Trophoblast cell (in vitro differentiated cells and primary cell): ENCODE measurements at regions not wholly inside any gene's neighbourhood (a gene's known extent, or its start where the extent isn't known, plus 50 kb on each side); places are given as distances from the start of the nearest gene placed in this dataset.

Experiments
- DNase-seq, 2 donors: peaks; one replicate each; pipeline ENCODE4 v3.0.0-alpha.2; 2016
- H2AFZ ChIP-seq: 2 replicates; pipeline ENCODE4 v1.6.1; 2013; ENCODE audit warnings: low read length, moderate library complexity, mild to moderate bottlenecking; ENCODE audit not compliant: insufficient read depth, poor library complexity
- H2AK5ac ChIP-seq: 2 replicates; pipeline ENCODE4 v1.6.1; 2013; ENCODE audit warnings: mild to moderate bottlenecking, low read length
- H2BK120ac ChIP-seq: 2 replicates; pipeline ENCODE4 v1.6.1; 2013; ENCODE audit warnings: low read length, mild to moderate bottlenecking, moderate library complexity; ENCODE audit not compliant: insufficient read depth, poor library complexity
- H2BK12ac ChIP-seq: 2 replicates; pipeline ENCODE4 v1.6.1; 2013; ENCODE audit warnings: mild to moderate bottlenecking, low read length, moderate library complexity
- H2BK5ac ChIP-seq: 2 replicates; pipeline ENCODE4 v1.6.1; 2013; ENCODE audit warnings: low read length, low read depth, moderate library complexity, mild to moderate bottlenecking; ENCODE audit not compliant: poor library complexity
- H3K14ac ChIP-seq: 2 replicates; pipeline ENCODE4 v1.6.1; 2013; ENCODE audit warnings: mild to moderate bottlenecking, low read length
- H3K18ac ChIP-seq: 2 replicates; pipeline ENCODE4 v1.6.1; 2013; ENCODE audit warnings: mild to moderate bottlenecking, low read length
- H3K23ac ChIP-seq: 2 replicates; pipeline ENCODE4 v1.6.1; 2013; ENCODE audit warnings: low read length
- H3K27ac ChIP-seq: 2 replicates; pipeline ENCODE4 v1.5.1; 2013; ENCODE audit warnings: low read depth, mild to moderate bottlenecking, inconsistent platforms, low read length, moderate library complexity
- H3K27me3 ChIP-seq: 2 replicates; pipeline ENCODE4 v1.6.1; 2013; ENCODE audit warnings: inconsistent platforms, mild to moderate bottlenecking, low read length, moderate library complexity; ENCODE audit not compliant: insufficient read depth
- H3K36me3 ChIP-seq, 2 experiments: 1 replicate in 1 of 2; 2 replicates in 1 of 2; pipeline ENCODE4 v1.6.1; 2013; ENCODE audit warnings: low read length in 2 of 2, mild to moderate bottlenecking in 2 of 2, moderate library complexity in 1 of 2; ENCODE audit not compliant: insufficient read depth in 2 of 2, control insufficient read depth in 1 of 2
- H3K4ac ChIP-seq: 2 replicates; pipeline ENCODE4 v1.6.1; 2013; ENCODE audit warnings: low read depth, mild to moderate bottlenecking, low read length, moderate library complexity
- H3K4me1 ChIP-seq, 2 experiments: 1 replicate in 1 of 2; 2 replicates in 1 of 2; pipeline ENCODE4 v1.6.1; 2013; ENCODE audit warnings: low read length in 2 of 2, mild to moderate bottlenecking in 2 of 2, moderate library complexity in 1 of 2; ENCODE audit not compliant: insufficient read depth in 2 of 2, control insufficient read depth in 1 of 2
- H3K4me2 ChIP-seq: 2 replicates; pipeline ENCODE4 v1.6.1; 2013; ENCODE audit warnings: inconsistent platforms, mild to moderate bottlenecking, low read length, moderate library complexity
- H3K4me3 ChIP-seq: 2 replicates; pipeline ENCODE4 v1.5.1; 2013; ENCODE audit warnings: mild to moderate bottlenecking, low read depth, low read length, inconsistent platforms
- H3K79me1 ChIP-seq: one replicate; pipeline ENCODE4 v1.6.1; 2013; ENCODE audit warnings: low read length
- H3K79me2 ChIP-seq: 2 replicates; pipeline ENCODE4 v1.6.1; 2013; ENCODE audit warnings: low read length, mild to moderate bottlenecking; ENCODE audit not compliant: control insufficient read depth, insufficient read depth, poor library complexity
- H3K9ac ChIP-seq: 2 replicates; pipeline ENCODE4 v1.6.1; 2013; ENCODE audit warnings: mild to moderate bottlenecking, low read length
- H3K9me3 ChIP-seq: 2 replicates; pipeline ENCODE4 v1.6.1; 2013; ENCODE audit warnings: low read depth, mild to moderate bottlenecking, control low read depth, inconsistent platforms, low read length; ENCODE audit not compliant: insufficient read depth
- H4K12ac ChIP-seq: 2 replicates; pipeline ENCODE4 v1.6.1; 2013; ENCODE audit warnings: low read depth, mild to moderate bottlenecking, low read length, moderate library complexity
- H4K8ac ChIP-seq: 2 replicates; pipeline ENCODE4 v1.6.1; 2013; ENCODE audit warnings: low read depth, mild to moderate bottlenecking, low read length, moderate library complexity
- H4K91ac ChIP-seq: one replicate; pipeline ENCODE4 v1.6.1; 2013; ENCODE audit warnings: low read depth, mild to moderate bottlenecking, low read length, moderate library complexity
- WGBS: extraction: QIAGEN DNeasy Blood & Tissue Kit; methylation state at CpG from one replicate; pipeline ENCODE4 v1.1.7; 2013; ENCODE audit warnings: missing lambda C conversion rate; ENCODE audit not compliant: insufficient read length, insufficient coverage; ENCODE audit errors: extremely low coverage; 5-methylcytosine and 5-hydroxymethylcytosine counted together

- H3K79me1 ChIP-seq = no peaks in the 10 kb centered on the region
- no peak overlapping the region for H4K8ac ChIP-seq
- H3K9ac ChIP-seq = no peak overlapping the region
- no peak overlapping the region for H4K91ac ChIP-seq
- H3K4me1 ChIP-seq = no peaks in the 10 kb centered on the region
- no peaks in the 10 kb centered on the region for H3K79me2 ChIP-seq
- no peaks in the 10 kb centered on the region for H3K27me3 ChIP-seq
- no peak overlapping the region for H3K27ac ChIP-seq
- H3K36me3 ChIP-seq = no peaks in the 10 kb centered on the region
- no peak overlapping the region for H3K4me3 ChIP-seq
- no peak overlapping the region for H2AFZ ChIP-seq
- H2BK12ac ChIP-seq = no peak overlapping the region
- no peak overlapping the region for H3K18ac ChIP-seq
- WGBS = no CpG with 5 or more reads among the region's 5 CpGs
- H3K23ac ChIP-seq = no peak overlapping the region
- H3K4ac ChIP-seq = no peak overlapping the region
- no peak overlapping the region for H2BK120ac ChIP-seq
- no peak overlapping the region for H4K12ac ChIP-seq
- H2BK5ac ChIP-seq = no peak overlapping the region
- no peak overlapping the region for H3K4me2 ChIP-seq
- no peak overlapping the region for H3K14ac ChIP-seq
- no peaks in the 10 kb centered on the region for H3K9me3 ChIP-seq
- H2AK5ac ChIP-seq = no peak overlapping the region
- no peak for DNase-seq
Measured at GRCh38 chr18:69267895-69268294, 132.8 kb upstream of the DOK6 start.

GRCh38 chr18:69282371-69282770, 118.3 kb upstream of the DOK6 start:
- no peak overlapping the region for H3K4me3 ChIP-seq
- no peak overlapping the region for H2BK12ac ChIP-seq
- no peak overlapping the region for H4K8ac ChIP-seq
- DNase-seq = no peak
- H3K23ac ChIP-seq = no peak overlapping the region
- no peaks in the 10 kb centered on the region for H3K9me3 ChIP-seq
- H3K36me3 ChIP-seq = no peaks in the 10 kb centered on the region
- H2AFZ ChIP-seq = no peak overlapping the region
- no peak overlapping the region for H3K4ac ChIP-seq
- H2BK5ac ChIP-seq = no peak overlapping the region
- H3K79me1 ChIP-seq = no peaks in the 10 kb centered on the region
- no peak overlapping the region for H3K9ac ChIP-seq
- no peak overlapping the region for H3K4me2 ChIP-seq
- no CpG with 5 or more reads among the region's 3 CpGs for WGBS
- H3K27ac ChIP-seq = no peak overlapping the region
- no peak overlapping the region for H4K12ac ChIP-seq
- no peaks in the 10 kb centered on the region for H3K79me2 ChIP-seq
- no peak overlapping the region for H2AK5ac ChIP-seq
- no peaks in the 10 kb centered on the region for H3K4me1 ChIP-seq
- H3K27me3 ChIP-seq = no peaks in the 10 kb centered on the region
- no peak overlapping the region for H4K91ac ChIP-seq
- H3K14ac ChIP-seq = no peak overlapping the region
- no peak overlapping the region for H2BK120ac ChIP-seq
- no peak overlapping the region for H3K18ac ChIP-seq

- Histone ChIP-seq H3K4me1 (no peaks in the 10 kb centered on the region), H3K27ac (no peak overlapping the region), H2BK5ac (no peak overlapping the region), H2AK5ac (no peak overlapping the region), H3K4me3 (no peak overlapping the region), H3K4me2 (no peak overlapping the region), H3K27me3 (no peaks in the 10 kb centered on the region), H4K12ac (no peak overlapping the region), H3K79me2 (no peaks in the 10 kb centered on the region), H3K36me3 (no peaks in the 10 kb centered on the region), H2AFZ (no peak overlapping the region), H3K4ac (no peak overlapping the region), H4K91ac (no peak overlapping the region), H3K9me3 (no peaks in the 10 kb centered on the region), H2BK12ac (no peak overlapping the region), H3K79me1 (no peaks in the 10 kb centered on the region), H2BK120ac (no peak overlapping the region), H3K14ac (no peak overlapping the region), H4K8ac (no peak overlapping the region), H3K9ac (no peak overlapping the region), H3K23ac (no peak overlapping the region), H3K18ac (no peak overlapping the region)
- no CpG with 5 or more reads among the region's 5 CpGs for WGBS
- no peak for DNase-seq
Measured at GRCh38 chr18:69291044-69291443, 109.6 kb upstream of the DOK6 start.

- Histone ChIP-seq H3K4me1 (no peaks in the 10 kb centered on the region), H4K8ac (no peak overlapping the region), H3K23ac (no peak overlapping the region), H3K14ac (no peak overlapping the region), H3K27ac (no peak overlapping the region), H3K9me3 (no peaks in the 10 kb centered on the region), H3K27me3 (no peaks in the 10 kb centered on the region), H3K79me1 (no peaks in the 10 kb centered on the region), H3K79me2 (no peaks in the 10 kb centered on the region), H3K4me3 (no peak overlapping the region), H2BK5ac (no peak overlapping the region), H4K91ac (no peak overlapping the region), H3K36me3 (no peaks in the 10 kb centered on the region), H2AFZ (no peak overlapping the region), H2AK5ac (no peak overlapping the region), H3K18ac (no peak overlapping the region), H3K9ac (no peak overlapping the region), H3K4me2 (no peak overlapping the region), H4K12ac (no peak overlapping the region), H2BK120ac (no peak overlapping the region), H3K4ac (no peak overlapping the region), H2BK12ac (no peak overlapping the region)
- no CpG with 5 or more reads among the region's 5 CpGs for WGBS
- DNase-seq = no peak
Measured at GRCh38 chr18:69291755-69292154, 108.9 kb upstream of the DOK6 start.
